NCI-H2196 (cell line): ENCODE measurements at regions not wholly inside any gene's neighbourhood (a gene's known extent, or its start where the extent isn't known, plus 50 kb on each side); places are given as distances from the start of the nearest gene placed in this dataset.
"Not testable (repeated sequence)": the region's sequence is repeated elsewhere in the genome, so short reads cannot be mapped to it uniquely, and the experiment has no call there.

ENCODE experiments used
- DNase-seq: peaks from one replicate; lab custom pipeline; 2025; ENCODE audit not compliant: unreplicated experiment; lab: John Stamatoyannopoulos, UW

- no peak for DNase-seq
Observed at GRCh38 chr18:40235323-40235722, 1719.7 kb upstream of the PIK3C3 start.

DNA sequence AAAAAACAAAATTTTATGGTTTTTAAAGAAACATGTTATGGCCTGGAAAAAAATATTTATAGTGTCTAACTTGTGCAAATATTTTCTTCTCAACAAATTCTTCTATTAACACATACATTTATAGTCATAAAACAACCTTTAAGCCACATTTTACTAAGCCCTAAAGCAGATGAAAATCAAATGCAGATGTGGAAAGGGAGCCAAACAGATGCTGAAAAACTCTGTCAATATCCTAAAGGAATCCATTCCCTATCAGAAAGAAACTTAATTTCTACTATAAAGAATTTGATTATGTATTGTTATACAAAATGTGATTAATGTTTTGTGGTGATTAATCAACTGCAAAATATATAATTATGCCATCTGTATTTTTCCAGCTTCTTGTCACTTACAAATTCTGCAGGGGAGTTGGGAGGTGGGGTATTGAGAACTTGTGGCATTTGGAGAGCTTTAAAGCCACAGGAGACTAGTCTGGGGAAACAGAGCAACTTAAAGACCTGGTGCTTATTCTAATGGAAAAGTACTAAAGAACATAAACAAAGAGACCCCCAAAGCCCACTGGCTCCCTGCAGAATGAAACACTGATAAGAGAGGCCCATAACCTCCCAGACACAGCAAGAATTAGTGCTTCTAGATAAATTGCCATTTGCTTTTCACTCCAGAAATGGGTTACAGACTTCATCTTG, 1721.0 kb upstream of the PIK3C3 start:
- DNase-seq, result no peak

DNA sequence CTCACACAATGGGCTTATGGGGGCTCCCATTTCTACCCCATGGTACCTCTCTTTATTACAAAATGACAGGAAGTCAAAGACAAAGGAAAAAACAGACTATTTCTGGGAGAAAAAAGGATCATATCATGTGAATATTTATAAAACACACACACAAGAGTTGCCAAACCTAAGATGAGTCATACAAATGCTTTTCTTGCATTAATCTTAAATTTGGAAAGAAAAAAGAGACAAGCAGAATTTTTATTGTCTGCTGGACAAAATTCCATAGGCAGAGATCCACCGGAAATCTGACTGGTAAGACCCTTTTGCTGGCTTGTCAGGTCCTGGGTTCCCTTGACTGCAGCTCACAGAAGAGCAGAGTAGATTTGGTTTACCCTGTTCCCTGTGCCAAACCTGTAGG, 1732.3 kb upstream of the PIK3C3 start:
- no peak for DNase-seq

GRCh38 chr18:40216856-40217255, 1738.2 kb upstream of the PIK3C3 start:
- no peak for DNase-seq

GRCh38 chr18:40215979-40216378, 1739.1 kb upstream of the PIK3C3 start:
- DNase-seq, result no peak

GRCh38 chr18:40210696-40211095, 1744.3 kb upstream of the PIK3C3 start:
- no peak for DNase-seq

DNA sequence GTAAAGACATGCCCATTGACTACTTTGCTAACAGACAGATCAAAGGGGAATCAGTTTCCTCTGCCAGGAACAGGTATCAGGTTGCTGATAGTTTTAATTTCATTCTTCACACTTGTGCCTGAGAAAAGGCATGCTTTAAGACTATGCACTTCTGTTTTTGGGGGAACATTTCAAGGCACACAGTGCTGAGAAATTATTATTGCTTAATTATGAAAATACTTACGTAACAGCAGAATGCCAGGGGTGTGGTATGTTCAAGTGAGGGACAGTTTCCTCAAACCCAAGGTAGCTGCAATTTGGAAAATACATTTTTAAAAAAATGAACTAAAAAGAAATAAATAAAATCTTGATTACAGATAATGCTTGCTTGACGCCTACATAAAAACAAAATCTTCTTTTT, 1746.1 kb upstream of the PIK3C3 start:
- DNase-seq, result no peak

DNA sequence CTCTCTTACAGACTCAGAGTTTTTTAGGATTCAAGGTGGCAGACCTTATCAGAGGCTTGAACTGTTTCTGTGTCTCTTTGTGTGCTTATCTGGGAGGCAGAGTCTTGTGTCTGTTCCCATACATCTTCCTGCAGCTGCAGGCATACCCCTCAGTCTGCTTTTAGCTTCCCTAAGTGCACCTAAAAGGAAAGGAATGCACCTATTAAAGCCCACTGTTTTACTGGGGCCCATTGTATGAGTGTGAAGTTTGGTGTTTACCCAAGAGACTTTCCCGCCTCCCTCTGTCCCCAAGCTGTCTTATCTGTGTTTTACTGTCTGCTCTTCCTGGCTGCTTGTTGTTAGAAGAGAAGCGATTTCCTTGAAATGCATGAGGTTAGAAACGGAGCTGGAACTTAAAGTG, 1757.3 kb upstream of the PIK3C3 start:
- DNase-seq, result no peak

DNA sequence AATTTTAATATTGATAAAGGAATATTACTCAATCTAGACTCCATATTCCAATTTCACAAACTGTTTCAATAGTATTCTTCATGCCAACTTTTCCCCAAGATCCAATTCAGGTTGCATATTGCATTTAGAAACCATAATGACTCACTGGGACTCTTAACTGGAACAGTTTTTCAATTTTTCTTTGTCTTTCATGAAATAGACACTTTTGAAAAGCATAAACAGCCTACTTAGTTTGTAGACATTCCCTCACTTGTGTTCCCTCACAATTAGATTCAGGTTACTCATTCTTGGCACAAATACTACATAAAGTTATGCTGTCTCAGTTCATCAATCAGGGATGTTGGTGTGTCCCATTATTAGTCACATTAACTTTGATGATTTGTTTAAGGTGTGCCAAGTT, 1768.4 kb upstream of the PIK3C3 start:
- no peak for DNase-seq

GRCh38 chr18:40179729-40180461, 1775.1 kb upstream of the PIK3C3 start:
- no peak for DNase-seq

- no peak for DNase-seq
Observed at GRCh38 chr18:40168026-40168425, 1787.0 kb upstream of the PIK3C3 start.

GRCh38 chr18:40163254-40163653, 1791.8 kb upstream of the PIK3C3 start:
- no peak for DNase-seq

GRCh38 chr18:40160361-40160760, 1794.7 kb upstream of the PIK3C3 start:
- DNase-seq, result no peak

DNA sequence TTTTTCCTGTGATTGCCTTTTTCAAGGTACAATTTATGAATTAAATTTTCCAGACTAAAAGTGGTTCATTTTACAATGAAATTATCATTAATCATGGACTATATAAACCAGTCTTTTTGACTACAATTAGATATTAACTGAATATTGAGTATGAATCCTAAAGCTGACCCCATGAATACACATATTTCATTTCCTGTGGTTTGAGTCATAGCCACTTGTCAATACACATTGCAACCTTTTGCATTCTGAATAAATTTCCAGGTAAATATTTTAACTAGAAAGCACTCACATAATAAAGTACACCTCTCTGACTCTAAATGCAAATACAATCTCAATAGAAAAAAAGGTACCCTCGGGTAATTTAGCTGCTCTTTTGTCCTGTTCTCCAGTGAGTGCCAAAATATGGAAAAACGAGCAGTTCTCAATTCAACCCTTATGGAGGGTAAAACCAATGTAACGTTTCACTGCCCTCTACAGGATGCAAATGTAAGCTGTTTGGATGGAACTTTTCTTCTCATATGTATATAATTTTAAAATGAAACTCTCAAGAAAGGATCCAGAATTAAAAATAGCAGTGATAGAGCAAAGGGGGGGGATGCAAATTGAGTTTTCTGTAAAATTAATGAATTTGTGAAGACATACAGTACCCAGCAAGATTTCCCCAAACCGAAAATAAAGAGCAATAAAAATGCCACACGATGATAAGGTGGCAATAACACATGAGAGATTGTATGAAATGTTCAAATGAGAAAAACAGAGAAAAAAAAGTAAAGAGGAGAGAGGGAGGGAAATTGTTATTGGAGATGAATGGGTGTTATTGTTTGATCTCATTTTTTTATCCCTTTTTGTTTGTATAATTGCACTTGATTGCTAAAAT, 1795.7 kb upstream of the PIK3C3 start:
- peak; percentile 79 for DNase-seq

- no peak for DNase-seq
Observed at GRCh38 chr18:40157120-40157519, 1797.9 kb upstream of the PIK3C3 start.

DNA sequence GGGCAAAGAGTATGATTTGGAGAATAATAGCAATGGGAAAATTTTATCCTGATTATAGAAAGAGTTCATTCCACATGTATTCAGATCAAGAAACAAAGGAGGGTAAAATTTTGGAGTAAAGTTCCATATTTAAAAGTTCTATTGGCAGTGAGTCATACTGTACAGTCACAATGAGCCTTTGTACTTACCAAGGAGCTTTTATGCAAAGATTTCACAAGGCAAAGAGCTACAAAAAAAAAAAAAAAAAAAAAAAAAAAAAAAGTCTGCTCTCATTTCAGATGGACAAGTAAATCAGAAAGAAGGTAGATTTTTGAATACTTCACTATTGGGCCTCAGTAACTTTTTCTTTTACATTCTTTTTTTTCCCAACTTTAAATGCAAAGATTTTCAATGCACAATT, 1802.2 kb upstream of the PIK3C3 start:
- no peak for DNase-seq

GRCh38 chr18:40148960-40149359, 1806.1 kb upstream of the PIK3C3 start:
- DNase-seq, result peak; percentile 9

- DNase-seq, result no peak
Observed at GRCh38 chr18:40133253-40133652, 1821.8 kb upstream of the PIK3C3 start.

GRCh38 chr18:40132438-40132837, 1822.6 kb upstream of the PIK3C3 start:
- not testable (repeated sequence) for DNase-seq

DNA sequence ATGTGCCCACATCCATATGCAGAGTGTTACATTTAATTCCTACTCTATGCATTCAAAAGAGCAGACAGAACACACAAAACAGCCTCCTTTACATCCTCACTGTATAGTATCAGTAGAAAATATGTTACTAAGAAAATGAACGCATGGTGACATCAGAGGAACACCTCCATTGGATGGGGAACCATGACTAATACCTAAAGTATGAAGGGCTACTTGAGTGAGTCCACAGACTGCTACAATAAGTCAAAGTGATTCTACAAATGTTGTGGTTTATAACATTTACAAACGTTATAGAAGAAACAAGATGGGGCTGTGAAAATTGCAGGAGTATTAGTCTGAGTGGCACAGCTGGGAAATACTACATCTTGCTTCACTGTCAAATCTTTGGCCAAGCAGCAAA, 1830.9 kb upstream of the PIK3C3 start:
- no peak for DNase-seq

DNA sequence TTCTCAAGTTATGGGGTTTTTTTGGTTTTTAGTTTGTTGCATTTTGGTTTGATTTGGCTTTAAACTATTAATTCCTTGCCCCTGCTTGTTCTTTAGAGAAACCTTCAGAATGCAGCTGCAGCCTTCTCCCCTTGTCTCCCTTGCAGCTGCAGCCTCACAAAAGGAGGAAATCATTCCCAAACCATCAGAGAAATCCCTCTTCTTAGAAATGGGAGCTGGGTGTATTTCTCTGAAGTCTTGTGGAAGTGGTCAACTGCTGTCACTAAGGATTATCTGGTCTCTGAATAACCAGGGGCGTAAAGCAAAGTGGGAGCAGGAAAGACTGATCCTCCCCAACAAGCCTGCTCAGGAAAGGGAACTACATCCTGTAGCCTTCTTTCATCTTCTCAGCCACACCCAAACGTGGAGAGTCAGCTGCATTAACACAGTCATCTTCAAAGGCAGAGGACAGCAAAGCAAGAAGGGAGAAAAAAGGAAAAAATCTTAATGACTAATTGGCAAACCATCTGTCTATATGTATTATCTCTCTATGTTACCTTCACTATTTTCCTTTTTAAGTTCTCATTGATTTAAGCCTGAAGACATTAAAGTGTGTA, 1834.1 kb upstream of the PIK3C3 start:
- no peak for DNase-seq
